ENCODE measurements at regions not wholly inside any gene's neighbourhood (a gene's known extent, or its start where the extent isn't known, plus 50 kb on each side); places are given as distances from the start of the nearest gene placed in this dataset.
"Not testable (repeated sequence)": the region's sequence is repeated elsewhere in the genome, so short reads cannot be mapped to it uniquely, and the experiment has no call there.

DNA sequence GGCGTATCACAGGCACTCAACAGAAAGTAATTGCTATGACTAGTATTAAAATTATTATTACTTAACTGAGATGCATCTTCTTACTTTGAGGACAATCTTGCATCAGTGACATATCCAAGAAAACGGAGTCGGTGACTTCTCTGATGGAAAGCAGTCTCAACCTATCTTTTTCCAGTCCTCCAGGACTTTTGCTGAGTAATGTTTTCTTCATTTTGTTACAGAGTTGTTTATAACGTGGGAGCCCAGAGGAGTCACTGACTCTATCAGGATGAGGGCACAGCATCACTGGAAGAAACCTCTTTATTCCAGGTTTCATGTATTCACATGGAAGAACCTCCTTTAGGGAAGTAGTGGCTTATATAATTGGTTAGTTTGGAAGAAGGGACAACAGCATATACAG is 51.5 kb upstream of the MELK start:
- DNase-seq (ENCODE audit: low read depth), result no peak

DNA sequence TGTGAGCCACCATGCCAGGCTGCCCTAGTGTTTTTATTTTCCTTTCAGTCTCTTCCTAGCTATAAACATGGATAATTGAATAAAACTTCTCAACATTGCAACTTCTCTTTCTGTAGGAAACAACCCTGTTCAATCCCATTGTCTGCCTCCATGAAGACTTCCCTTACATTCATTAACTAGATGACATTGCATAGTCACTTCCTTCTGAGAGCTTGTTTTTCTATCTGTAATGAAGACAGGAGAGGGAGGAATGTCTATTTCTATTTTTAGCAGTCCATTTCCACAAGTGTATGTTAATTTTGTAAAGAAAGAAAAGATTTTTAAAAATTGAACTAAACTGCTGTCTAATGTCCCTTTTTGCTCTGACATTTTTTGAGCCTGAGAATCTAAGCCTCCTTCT is 55.6 kb upstream of the MELK start:
- no peak for DNase-seq (ENCODE audit: low read depth)

- no peak for DNase-seq (ENCODE audit: low read depth)
These were observed 68.5 kb upstream of the MELK start for GRCh38 chr9:36504156-36504555.

DNA sequence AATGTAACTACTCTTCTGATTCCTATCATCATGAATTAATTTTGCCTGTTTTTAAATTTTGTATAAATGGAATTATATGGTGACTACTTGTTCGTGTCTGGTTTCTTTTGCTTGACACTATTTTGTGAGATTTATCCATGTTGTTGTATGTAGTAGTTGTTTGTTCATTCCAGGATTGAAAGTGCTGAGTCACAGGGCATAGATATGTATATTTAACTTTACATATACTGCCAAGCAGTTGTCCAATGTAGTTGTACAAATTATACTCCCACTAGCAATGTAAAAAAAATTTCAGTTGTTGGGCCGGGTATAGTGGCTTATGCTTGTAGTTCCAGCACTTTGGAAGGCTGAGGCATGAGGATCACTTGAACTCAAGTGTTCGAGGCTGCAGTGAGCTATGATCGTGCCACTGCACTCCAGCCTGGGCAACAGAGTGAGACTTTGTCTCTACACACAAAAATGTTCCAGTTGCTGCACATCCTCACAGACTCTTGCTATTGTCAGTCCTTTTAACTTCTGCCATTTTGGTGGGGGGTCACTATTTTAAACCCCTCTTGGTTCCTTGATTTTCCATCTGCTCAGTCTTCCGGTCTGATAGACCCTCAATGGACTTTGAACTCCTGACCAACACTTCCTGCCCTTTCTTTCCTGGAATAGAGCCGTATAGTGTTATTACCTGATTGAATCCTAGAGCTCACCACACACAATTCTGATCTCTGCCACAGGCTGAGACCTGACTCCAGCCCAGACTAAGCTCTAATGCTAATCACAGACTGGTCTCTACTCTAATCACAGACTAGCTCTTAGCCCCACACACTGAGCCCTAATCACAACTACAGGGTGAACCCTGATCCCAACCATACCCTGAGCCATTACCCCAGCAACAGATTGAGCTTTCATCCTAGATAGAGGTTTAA is 69.3 kb upstream of the MELK start:
- DNase-seq (ENCODE audit: low read depth), result no peak

DNA sequence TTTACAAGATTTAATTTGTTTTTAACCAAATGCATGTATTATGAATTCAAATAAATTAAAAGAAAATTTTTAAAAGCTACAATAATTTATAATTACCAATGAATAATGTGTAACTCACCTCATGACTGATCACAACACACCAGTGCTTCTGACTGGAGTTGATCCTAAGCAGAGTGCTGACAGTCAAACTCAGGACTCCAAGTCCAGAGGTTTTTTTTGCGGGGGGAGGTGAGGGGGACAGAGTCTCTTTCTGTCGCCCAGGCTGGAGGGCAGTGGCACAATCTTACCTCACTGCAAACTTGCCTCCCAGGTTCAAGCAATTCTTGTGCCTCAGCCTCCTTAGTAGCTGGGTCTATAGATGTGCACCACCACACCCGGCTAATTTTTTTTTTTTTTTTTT is 71.0 kb upstream of the MELK start:
- no peak for DNase-seq (ENCODE audit: low read depth)

DNA sequence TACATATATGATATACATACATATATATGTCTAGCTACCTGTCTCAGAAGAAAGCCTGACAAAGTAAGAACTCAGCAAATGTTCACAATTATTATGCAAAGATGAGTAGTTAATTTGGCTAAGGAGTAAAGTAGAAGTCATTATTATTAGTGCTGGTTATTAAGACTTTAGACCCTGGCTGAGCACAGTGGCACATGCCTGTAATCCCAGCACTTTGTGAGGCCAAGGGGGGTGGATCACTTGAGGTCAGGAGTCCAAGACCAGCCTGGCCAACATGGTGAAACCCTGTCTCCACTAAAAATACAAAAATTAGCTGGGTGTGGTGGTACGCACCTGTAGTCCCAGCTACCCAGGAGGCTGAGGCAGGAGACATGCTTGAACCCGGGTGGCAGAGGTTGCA is 71.8 kb upstream of the MELK start:
- DNase-seq (ENCODE audit: low read depth), result not testable (repeated sequence)

- no peak for DNase-seq (ENCODE audit: low read depth)
These were observed 73.4 kb upstream of the MELK start for GRCh38 chr9:36499174-36499890.

GRCh38 chr9:36493564-36493963 is 79.1 kb upstream of the MELK start:
- DNase-seq (ENCODE audit: low read depth), result not testable (repeated sequence)

- no peak for DNase-seq (ENCODE audit: low read depth)
These were observed 79.8 kb upstream of the MELK start for GRCh38 chr9:36492865-36493264.

DNA sequence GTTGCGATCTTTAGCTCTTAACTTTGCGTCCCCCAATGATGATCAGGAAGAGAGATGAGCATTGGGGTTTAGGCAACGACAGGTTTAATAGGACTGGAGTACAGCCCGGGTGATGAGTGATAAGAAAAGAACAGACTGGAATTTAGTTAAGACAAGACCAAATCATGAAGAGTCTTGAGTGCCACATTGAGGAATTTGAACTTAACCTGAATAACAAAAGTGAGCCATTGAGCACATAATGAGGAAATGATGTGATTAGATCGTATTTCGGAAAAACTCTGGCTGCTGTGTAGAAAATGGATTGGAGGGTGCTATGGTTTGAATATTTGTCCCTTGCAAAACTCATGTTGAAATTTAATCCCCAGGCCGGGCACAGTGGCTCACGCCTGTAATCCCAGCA is 83.2 kb upstream of the MELK start:
- no peak for DNase-seq (ENCODE audit: low read depth)

DNA sequence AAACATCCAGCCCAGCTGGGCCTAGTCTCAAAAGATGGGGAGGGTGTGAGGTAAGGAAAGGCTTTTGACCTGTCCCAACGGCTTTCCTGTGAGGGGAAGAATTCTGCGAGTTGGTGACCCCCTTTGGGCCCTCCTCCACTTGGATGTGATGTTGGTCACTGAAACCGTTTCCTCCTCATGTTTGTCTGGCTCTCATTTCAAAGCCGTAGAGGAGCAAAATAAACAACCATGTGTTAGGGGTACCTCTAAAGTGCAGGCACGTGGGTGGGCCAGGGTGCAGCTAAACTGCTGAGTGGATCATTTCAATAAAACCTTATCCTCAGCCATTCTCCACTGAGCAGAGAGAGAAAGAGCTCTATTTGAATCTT is 84.3 kb upstream of the MELK start:
- no peak for DNase-seq (ENCODE audit: low read depth)

DNA sequence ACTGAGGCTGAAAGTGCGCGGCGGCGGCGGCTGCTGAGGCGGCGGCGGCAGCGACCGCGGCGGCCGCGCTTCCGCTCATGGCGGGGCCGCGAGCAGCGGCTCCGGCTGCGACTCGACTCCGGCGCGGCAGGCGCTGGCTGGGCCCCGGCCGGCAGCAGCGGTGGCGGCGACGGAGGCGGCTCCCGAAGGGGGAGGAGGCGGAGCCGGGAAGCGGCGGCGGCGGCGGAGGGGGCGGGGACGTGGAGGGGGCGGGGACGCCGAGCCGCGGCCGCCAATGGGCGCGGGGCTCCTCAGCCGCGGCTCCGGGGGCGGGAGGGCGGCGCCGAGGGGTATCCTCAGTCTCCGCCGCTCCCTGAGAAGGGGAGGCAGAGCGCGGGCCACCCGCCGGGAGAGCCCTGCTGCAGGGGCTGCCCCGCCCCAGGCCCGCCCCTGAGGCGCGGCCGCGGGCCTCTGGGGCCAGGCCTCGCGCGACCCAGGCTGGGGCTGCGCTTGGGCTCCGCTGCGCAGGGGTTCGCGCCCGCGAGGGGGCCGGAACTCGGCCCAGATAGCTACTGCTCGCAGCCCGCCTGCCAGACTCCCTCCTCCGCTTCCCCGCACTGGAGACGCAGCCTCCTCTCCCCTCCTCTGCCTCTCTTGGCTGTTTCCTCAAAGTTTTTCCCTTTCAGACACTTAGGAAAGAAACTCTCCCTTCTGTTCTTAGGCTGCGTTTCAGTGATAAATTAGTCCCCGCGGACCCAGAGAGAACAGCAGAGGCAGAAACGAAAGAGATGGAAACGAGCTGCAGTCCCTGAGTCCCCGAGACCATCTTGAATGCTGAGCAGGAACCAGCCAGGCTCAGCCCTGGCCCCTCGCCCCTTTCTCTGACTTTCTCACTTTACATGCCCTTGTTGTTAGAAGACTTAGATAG is 85.0 kb upstream of the MELK start:
- DNase-seq (ENCODE audit: low read depth), result peak; percentile 89

- peak; percentile 41 for DNase-seq (ENCODE audit: low read depth)
These were observed 85.7 kb upstream of the MELK start for GRCh38 chr9:36486933-36487481.

DNA sequence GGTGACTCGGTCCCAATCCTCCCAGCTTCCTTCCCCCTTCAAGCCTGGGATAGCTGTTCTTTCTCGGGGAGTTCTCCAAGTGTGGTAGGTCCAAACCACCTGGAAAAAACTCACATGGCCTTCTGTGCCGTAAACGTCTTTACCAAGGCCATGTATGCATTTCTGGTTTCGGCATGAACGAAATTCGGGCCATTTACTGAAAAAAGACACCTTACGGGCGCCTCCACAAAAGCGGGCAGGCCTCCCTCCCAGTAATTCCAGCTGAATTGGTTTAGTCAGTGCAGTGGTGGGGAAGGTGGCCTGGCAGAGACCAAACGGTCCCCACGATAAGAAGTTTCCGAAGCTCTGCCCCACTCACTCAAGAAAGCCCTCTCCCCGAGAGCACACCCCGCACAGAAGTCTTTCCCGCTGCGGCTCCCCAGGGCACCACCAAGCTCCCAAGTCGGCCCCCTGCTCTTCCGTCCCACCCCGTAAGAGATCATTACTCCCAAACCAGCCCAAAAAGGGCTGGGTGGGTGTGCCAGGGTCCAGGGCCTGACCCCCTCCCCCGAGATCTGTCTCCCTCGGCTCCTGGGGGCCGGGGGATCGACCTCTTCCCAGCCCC is 86.3 kb upstream of the MELK start:
- peak; percentile 27 for DNase-seq (ENCODE audit: low read depth)

DNA sequence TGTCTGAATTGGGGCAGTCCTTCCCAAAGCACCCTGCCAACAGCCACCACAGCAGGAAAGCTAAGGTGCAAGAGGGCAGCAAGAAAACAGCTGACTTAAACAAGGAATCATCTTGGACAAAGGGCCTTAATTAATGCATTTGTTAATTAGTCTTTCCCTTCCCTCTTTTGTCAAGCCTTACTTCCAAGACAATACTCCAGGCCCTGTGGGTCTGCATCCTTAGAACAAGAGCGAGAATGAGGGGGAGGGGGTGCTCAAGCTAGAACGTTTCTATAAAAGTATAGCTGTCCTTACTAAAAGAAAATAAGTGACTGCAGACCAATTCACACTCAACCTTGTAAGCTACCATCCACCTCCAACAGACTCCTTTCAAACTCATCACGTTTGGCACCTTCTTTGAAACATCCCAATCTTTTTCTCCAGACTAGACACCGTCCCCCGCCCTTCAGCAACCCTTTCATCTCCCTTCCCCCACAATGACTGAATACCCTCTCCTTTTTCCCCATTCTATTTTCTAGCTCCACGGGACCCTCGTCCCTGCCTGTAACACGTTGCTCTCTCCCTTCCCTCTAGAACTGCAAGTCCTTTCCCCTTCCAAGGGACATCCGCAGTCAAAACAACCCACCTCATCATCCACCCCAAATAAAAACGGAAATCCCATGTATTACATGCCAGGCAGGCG is 85.7 kb upstream of the RNF38 start:
- DNase-seq (ENCODE audit: low read depth), result peak; percentile 21

- no peak for DNase-seq (ENCODE audit: low read depth)
These were observed 84.1 kb upstream of the RNF38 start for GRCh38 chr9:36484124-36484523.

- no peak for DNase-seq (ENCODE audit: low read depth)
These were observed 79.0 kb upstream of the RNF38 start for GRCh38 chr9:36479101-36479500.

DNA sequence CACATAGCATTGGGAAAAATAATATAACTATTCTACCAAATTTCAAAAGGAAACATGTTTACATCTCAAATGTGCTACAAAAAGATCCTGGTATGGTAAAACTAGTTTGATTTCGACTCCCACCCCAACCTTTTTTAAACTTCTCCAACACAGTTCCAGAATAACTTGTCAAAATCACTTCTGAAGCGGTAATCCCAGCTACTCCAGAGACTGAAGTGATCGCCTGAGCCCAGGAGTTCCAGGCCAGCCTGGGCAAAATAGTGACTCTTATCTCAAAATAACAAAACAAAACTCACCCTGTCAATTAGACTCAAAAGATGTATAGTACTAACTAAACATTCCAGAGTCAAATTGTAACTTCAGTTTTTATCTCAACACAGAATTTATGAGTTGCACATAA is 71.3 kb upstream of the RNF38 start:
- no peak for DNase-seq (ENCODE audit: low read depth)

DNA sequence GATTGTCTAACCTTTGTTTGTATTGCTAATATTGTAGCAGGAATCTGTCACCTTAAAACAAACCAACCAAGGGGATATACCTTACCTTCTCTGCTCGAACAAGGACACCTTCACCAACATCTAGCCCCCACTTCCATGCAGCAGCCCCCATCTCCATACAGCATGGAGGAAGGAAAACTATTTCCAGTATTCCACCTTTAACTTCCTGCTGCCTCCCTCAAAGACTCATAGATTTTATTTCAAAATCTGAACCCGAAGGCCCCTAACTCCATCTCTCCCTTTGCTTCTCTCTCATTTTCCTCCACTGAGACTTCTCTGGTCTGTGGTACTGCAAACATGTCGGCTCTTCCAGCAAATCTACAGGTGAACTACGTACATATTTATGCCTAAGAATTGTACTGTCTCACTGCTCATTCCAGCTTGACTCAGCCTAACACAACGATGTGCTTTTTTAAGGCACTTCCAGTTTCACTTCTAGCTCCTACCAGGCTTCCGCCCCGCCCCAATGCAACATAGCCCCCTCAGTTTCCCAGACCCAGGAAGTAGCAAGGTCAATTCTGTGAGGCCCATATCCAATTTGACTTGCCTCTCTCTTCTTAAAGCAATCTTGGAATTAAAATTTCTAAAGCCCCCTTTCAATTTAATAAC is 70.7 kb upstream of the RNF38 start:
- DNase-seq (ENCODE audit: low read depth), result peak; percentile 82

DNA sequence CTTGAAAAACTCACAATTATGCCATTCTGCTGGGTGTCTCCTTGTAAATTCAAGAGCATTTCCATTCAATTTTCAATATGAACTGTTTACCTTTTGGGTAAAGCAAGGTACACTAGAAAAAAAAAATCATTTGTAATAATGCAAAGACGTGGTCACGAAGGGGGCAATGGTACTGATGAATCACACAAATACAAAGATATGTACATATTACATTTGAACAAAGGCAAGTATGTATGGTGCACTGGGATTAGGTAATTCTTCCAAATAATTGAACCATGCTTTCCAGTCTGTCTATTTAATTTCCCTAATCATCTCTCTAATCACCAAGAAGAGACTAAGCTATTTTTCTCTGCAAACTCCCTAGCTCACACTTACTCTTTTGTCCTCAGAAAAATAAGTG is 63.4 kb upstream of the RNF38 start:
- no peak for DNase-seq (ENCODE audit: low read depth)

All from HT1080 (cell line).